SHP77 treated with DMSO at 0.1 percent for 48 hours (cell line): ENCODE measurements at regions not wholly inside any gene's neighbourhood (a gene's known extent, or its start where the extent isn't known, plus 50 kb on each side); places are given as distances from the start of the nearest gene placed in this dataset.
A peak's percentile ranks its signal among the peaks of the same experiment; 100 is the strongest.

Source experiments
- DNase-seq: peaks from one replicate; lab custom pipeline; 2025; lab: John Stamatoyannopoulos, UW

DNA sequence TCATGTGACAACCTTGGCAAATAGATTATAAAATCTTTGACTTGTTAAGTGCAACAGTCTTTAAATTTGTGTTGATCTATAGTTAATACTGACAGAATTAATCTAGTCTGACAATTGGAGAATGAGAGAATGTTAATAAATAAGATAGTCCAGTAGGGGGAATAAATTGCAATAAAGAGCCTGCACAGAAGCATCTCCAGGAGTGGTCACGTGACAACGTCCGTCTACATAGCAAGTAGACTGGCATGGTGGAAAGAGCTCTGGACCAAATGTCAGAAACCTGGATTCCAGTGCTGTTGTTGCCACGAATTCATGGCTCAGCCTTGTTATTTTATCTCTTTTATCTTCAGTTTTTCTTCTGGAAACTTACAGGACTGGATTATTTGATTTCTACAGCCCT, 436.5 kb downstream of the RAB28 start:
- DNase-seq: no peak

DNA sequence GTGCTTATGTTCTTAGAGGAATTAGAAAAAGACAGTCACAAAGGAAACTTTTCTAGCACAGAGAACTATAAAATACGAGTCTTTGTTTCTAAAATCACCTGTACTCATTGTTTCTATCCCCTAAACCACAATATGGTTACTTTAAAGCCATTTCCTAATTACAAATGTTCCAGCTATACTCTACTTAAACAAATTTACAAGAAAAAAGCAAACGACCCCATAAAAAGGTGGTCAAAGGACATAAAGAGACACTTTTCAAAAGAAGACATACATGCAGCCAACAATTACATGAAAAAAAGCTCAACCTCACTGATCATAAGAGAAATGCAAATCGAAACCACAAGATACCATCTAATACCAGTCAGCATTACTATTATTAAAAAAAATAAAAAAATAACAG, 447.3 kb downstream of the RAB28 start:
- no peak for DNase-seq

DNA sequence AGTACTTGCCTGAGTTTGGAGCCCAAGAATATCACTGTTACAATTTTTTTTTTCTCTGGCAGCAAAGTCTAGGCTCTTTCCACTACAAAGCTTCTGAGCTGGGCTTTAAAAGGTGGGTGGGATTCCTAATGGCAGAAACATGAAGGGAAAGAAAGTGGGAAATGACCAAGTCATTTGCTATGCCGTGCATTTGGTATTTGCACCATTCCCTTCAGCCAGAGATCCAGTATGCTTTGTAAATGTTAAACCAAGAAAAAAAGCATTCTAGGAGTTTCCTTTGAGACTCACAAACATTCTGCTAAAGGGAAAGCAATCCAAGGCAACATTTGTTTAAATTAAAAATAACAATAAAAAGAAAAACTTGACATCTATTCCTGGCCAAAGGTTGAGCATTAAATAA, 451.2 kb downstream of the RAB28 start:
- DNase-seq: no peak

DNA sequence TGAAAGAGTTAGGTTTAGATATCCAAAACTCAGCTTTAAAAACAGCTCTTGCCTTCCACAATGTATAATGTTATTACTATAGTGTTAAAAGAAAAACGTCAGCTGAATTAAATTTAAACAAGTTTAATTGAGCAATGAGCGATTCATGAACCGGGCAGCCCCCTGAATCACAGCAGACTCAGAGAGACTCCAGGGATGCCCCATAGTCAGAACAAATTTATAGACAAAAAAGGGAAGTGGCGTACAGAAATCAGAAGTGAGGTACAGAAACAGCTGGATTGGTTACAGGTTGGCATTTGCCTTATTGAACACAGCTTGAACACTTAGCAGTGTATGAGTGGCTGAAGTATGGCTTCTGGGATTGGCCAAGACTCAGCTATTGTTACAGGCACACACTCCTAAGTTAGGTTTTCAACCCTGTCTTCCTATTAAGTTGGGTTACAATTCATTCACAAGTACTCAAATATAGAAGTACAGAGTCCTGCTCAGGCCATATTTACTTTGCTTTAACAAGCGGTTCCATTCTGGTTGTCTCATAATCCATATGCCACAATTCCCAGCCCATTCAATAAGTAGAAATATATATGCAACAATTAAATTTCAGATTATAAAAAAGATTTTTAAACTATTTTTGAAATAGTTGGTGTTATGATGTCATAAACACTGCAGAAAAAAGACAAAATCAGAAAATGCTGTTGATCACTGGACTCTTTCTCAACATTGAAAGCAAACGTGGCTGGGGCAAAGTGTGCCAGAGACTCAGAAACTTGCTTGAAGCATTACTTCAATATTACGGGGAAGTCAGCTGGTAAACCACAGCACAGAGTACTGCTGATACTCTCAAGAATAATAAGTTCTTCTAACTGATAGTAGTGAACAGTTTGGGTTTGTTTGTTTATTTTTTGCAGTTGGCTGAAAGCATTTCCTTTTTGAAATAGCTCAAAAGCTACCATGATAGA, 459.7 kb downstream of the RAB28 start:
- DNase-seq: no peak

DNA sequence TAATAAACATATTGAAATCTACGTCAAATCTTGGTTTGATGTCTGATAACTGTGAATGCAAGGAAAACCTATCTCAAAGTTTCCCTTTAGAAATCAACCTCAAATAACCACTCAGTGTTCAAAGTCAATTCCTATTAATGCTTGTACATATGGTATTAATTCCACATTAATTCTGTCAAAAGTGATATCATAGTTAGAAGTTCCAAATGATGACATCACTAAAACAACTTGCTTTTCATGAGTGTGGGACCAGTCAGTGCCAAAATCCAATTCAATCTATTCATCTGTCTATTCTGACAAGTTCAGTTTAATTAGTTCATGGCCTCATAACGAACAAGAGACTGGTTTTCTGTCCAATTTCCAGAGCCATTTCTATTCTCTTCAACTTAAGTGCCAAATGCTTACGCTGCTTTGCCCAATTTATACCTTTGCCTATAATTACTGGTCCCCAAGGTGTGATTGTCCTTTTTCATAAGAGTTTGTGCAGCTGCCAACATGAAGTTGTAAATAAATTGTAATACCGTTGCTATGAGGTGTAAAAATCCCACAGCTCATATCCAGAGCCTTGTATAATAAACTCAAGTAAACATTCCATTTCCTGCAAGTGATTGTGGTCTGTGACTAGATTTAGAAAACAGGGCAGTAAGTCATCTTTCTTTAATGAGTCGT, 476.2 kb downstream of the RAB28 start:
- DNase-seq: no peak

DNA sequence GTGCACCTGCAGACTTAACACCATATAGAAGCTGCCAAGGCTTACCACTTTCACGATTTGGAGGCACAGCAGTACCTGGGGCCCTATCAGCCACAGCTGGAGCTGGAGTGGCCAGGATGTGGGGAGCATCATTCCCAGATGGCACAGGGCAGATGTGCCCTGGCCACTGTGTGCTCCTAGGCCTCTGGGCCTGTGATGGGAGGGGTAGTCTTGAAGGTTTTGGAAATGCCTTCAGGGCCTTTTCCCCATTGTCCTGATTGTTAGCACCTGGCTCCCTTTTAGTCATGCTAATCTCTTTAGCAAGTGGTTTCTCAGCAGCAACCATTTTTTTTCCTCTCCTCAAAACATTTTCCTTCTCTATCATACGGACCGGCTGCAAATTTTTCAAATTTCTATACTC, 490.2 kb downstream of the RAB28 start:
- no peak for DNase-seq

DNA sequence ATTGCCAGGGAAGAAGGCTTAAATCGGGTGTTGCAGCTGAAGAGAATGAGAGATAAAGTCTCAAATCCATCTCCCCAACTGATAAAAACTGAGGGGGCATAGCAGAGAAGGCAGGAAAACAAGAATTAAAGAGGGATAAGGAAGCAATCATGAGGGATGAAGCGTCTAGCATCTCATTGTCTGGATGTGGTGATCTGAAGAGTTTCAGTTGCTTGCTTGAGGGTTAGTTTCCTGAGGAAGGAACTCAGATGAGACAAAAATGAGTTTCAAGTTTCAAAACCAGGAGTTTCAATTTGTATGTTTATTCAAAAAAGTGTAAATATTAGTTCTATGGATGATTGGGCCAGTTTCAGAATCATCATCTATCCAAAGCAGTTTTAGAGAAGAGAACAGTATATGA, 496.9 kb downstream of the RAB28 start:
- DNase-seq: no peak

DNA sequence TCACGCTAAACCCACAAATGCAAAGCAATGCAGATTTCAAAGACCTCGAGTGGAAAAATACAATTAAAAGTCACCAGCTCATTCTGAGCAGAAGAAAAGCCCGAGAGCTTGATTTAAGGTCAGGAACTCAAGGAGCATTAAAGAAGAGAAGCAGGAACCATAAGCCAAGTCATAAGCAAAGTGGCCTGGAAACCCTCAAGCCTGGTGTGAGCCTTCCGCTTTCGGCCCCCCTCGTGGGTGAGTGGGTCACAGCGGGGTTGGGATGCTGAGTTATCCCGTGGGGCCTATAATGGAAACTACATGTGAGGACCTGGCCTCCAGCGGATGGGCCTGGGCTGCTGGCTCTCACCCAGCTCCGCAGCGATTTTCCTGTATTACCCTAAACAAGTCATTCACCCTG, 504.3 kb downstream of the RAB28 start:
- no peak for DNase-seq

DNA sequence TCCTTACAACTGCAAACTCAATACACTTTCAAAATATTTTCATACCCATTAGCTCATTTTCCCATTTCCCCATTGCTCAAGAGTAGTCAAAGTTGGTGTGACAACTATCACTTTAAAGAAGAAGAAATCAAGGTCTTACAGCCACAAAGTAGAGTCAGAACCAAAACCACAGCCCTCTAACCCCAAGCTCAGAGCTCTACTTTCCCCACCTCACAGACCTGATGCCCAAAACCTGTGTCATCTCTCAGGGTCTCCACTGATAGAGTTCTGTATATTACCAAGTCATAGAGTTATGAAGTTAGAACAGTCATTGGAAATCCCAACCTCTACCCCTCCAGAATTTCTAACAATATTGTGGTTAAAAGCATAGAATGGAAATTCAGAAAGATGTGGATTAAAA, 505.8 kb downstream of the RAB28 start:
- no peak for DNase-seq

DNA sequence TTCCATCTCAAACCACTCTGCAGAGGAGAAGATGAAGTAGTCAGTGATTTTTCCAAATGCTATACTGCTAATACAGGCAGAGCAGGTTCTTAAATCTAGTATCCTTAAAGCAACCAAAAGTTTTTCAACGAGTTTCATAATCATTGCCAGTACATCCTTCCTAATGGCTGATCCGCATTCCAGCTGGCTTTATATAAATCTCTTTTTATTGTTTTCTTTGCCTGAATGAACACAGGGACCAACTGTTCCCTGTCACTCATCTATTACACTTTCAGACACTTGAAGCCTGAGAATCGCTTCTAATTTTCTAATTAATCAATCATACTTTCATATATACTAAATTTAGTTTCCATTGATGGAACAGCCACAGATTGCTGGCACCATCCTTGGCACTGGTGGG, 508.6 kb downstream of the RAB28 start:
- DNase-seq: no peak

DNA sequence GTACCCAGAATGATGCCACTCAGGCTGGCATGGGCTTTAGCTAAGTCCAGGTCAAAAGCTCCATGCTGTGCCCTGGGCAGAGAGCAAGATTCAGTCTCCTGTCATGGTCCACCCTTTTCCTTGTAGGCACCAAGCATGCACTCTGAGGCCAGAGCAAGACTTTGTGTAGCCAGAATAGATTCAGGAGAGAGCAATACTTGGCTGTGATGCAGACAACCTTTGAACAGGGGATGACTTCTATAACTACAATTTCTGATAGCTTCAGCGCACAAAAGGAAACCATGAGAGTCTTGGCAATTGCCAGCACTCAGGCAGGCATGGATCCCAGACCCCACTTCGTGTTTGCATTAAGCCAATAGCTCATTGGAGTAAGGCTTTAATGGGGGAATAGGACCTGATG, 510.6 kb downstream of the RAB28 start:
- DNase-seq: no peak

DNA sequence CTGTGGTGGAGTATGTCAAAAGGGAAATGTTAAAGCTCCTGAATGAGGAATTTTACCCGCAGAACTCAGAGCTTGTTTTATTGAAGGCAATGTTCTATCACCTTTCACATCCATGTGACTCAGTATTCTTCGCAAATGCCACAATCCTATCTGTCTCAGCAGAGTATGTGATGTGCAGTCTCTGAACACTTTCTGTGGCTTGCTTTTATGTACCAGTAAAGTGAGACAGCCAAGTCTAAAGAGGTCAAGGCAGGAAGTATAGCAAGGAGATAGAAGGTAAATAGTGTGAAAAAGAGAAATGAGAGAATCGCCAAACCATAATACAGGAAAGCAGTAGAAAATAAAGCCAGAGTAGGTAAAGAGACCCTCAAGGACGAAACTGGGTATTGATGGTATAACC, 515.8 kb downstream of the RAB28 start:
- DNase-seq: no peak

DNA sequence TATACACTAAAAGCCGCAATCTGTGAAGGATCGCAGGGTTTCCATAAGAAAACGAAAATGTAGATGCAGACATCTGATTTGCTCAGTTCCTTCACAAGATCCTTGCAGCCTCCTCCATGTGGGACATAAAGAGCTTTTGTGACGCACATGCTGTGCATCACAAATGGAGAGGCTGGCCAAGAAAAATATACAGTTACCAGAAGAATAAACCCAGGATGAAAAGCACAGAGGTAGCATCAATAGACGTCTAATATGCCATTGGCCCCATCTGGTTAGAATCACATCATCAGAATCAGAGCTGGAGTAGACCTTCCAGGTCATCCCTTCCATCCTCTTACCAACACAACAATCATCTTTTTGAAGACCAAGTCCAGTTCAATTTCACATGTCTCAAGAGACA, 517.4 kb downstream of the RAB28 start:
- DNase-seq: no peak

DNA sequence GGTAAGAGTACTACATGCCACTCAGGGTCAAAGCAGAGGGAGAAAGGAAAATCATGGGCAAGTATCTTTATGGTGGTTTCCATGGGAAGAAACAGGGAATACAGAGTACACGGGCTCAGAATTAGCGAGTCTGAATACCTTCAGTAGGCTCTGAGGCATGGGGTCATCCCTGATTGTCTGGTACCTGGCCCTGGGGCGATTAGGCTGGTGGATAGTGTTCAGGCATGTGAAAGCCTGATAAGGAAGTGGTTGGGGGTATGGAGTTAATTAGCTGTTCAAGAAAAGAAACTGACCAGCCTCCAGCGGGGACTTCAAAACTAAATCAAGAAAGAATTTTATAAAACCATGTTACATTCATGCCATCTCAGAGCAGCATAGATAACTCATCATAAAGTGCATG, 518.8 kb downstream of the RAB28 start:
- DNase-seq: no peak

DNA sequence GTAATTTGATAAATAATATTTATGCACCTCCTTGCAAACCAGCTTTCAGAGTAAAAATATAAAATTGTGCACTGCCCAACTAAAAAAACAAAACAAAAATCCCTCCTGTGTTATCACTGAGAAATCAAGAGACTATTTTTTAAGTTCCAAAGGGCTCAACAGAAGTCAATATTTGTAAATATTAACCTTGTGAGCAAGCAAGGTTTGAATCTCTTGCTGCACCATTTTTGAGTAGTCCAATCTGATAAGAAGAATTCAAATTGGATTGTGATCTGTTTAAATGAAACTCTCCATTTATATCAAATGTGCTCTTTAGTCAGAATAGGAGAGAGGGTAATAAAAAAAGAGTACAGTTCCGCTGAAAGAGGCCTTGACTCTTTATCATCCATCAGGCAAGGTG, 520.2 kb downstream of the RAB28 start:
- no peak for DNase-seq

DNA sequence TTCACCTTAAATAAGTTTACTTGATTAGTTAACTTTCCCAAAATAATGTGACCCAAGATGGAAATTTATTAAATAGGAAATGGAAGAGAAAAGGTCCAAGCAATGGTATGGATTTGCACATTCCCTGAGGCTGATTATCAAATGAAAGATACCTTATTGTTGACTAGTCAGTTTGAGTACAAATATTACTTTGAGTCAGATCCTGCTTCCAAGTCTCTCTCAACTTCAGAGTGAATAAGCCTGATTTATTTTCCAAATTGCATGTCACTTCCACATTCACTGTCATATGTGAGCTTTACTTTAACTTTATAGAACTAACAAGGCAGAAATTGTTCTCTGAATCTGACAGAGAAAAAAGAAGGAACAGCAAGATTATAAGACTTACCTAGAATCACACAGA, 520.8 kb downstream of the RAB28 start:
- DNase-seq: no peak

DNA sequence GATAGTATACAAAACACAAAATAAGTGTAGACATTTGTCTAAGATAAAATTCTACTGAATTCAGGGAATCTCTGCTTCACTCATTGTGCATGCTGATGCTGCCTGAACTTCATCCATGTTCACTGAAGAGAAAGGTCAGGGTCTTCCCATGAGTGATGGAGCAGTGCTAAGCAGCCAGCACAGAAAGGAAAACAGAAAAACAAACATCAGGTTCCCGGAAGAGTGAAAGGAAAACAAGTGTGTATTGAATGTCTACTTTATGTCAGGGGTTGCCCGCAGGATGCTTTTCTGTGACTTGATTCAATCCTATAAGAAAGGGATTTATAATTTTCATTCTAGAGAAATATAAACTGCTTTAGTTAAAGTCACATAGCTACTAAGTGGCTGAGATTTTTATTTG, 522.4 kb downstream of the RAB28 start:
- DNase-seq: no peak

DNA sequence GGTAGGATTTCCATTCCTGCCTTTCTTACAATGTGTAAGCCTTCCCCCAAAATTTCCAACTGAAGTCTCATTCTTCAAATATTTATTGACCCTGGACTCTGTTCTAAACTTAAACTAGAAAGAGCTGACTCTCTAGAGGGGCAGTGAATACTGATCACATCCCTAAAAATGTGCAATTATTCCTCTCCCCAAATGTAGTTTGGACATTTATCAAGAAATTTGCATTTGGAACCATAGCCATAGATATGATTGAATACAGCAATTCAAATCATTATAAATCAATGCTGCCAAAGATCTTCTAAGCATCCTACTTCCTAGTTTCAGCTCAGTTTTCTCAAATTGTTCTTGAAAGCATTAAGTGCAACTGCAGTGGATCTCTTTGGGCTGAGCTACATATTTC, 525.7 kb downstream of the RAB28 start:
- no peak for DNase-seq

DNA sequence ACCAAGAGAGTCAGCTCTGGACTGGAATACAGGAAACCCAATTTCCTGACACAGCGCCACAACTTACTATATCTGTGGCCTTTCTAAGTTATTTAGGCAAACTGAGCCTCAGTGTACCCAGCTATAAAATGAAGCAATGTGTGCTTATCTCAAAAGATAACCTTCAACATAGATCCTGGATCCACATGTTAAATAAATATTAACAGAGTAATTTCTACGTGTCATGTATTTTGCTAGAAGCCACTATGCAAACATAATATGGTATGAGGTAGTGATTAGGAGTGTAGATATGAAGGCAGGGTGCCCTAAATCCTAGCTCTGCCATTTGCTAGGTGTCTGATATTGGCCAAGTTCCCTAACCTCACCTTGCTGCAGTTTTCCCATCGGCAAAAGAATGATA, 527.0 kb downstream of the RAB28 start:
- DNase-seq: no peak

DNA sequence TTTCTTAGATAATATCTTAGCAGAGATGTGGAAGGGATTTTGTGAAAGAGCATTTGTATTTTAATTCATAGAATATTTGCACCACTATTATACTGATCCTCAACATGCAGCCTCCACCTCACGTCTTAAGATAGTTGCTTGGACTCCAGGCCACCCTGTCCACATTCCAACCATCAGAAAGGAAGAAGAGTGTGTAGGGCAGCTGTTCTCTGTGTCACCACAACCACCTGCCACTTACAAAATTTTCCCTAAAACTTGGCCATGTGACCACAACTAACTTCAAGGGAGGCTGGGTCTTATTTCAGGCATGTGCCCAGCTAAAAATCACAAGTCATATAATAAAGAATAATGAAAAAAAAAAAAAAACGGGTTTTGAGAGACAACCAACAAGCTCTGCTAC, 528.1 kb downstream of the RAB28 start:
- no peak for DNase-seq

DNA sequence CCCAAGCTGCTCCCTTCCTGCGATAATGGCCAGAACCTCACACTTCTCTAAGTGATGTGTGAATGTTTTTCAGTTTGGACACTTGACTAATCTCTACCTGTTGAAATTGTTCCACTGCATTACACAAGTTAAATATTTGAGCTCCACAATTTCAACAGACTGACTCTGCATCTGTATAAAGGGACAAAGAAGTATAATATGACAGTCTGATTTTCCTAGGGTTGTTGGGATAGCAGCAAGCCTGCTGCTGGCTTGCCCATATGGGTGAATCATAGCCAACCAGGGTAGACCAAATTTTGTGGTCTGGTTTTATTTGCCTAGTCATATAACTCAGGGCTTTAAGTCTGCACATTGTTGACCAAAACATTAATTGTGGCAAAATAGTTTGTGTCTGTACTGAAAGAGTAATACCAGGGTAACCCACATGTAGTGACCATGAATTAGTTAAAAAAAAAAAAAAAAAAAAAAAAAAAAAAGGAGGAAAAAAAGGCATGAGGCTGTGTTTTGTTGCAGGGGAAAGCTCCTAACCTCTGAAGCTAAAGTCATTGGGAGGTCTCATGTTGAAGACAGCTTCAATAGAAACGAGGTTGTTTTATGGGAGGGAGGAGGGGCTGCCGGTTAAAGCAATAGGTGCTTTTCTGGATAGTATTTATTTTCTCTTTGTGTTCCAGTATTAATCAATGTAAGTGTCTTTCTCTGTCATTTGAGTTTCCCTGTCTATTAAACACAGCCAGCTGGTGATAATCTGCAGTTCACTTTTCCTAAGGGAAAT, 534.2 kb downstream of the RAB28 start:
- peak; percentile 22 for DNase-seq

DNA sequence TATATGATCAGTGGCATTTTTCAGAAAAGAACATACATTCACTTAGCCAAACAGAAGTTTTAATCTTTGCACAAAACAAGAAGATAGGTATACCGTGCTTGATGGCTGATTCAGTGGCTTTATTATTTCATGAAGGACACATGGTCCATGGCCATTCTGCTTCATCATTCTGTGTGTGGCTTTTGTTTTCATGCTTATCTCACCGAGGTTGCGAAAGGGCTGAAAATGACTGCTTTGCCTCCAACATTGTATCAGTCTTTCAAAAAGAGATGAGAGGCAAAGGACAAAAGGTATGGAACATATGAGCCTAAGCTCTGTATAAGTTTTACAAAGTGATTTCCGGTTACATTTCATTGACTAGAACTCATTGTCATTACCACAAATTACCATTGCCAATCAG, 541.1 kb downstream of the RAB28 start:
- DNase-seq: no peak

DNA sequence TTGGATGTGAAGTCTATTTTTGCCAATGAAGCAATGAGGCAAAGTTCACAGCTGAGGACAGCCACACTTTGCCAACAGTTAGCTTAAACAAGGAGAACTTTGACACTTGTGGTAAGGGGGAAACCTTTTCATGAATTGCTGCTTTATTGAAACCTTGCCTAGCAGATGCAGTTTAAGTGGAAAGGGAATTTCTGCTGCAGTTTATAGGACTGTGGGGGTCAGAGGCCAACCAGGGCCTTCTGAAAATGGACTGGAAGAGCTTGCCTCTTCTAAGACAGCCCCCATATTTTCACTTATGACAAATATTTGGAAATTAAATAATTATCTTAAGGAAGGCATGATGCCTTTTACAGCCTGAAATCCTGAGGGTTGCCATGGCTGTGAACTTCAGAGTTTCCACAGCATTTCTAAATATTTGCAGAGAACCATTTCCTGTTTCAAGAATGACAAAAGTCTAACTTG, 550.3 kb downstream of the RAB28 start:
- DNase-seq: no peak
